Fibroblast of lung (primary cell): ENCODE measurements at regions not wholly inside any gene's neighbourhood (a gene's known extent, or its start where the extent isn't known, plus 50 kb on each side); places are given as distances from the start of the nearest gene placed in this dataset.

Experiments
- EZH2 ChIP-seq: IDR thresholded peaks from 2 replicates; pipeline ENCODE4 v1.5.1; 2012; ENCODE audit warnings: low read length, control low read depth, mild to moderate bottlenecking; ENCODE audit errors: missing control alignments
- TF ChIP-seq, protein P1 (sequence below), 2 donors: IDR thresholded peaks in 1 of 2; conservative IDR thresholded peaks in 1 of 2; 1 replicate in 1 of 2; 2 replicates in 1 of 2; pipeline ENCODE4 v1.5.1; 2011 to 2012; ENCODE audit warnings: low read length in 2 of 2, control low read depth in 1 of 2, inconsistent platforms in 1 of 2, low read depth in 1 of 2, mild to moderate bottlenecking in 1 of 2

DNA sequence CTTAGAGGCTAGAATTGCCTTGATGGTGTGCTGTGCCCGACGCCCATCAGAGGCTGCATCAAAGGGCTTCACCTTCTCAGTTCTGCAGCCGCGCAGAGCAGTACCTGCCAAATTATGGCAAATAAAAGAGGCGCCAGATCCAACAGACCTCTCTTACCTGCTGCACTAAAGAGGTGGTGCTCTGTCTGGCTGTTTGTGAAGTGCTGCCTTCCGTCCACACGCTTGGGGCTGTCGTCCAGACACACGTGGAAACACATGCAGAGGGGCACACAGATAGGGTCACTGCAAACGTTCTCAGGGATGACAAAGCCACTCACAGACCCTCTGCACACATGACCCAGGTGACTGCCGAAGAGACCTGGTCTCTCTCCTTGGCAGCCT is 617.5 kb downstream of the VRK1 start:
- TF ChIP-seq, protein P1, sequence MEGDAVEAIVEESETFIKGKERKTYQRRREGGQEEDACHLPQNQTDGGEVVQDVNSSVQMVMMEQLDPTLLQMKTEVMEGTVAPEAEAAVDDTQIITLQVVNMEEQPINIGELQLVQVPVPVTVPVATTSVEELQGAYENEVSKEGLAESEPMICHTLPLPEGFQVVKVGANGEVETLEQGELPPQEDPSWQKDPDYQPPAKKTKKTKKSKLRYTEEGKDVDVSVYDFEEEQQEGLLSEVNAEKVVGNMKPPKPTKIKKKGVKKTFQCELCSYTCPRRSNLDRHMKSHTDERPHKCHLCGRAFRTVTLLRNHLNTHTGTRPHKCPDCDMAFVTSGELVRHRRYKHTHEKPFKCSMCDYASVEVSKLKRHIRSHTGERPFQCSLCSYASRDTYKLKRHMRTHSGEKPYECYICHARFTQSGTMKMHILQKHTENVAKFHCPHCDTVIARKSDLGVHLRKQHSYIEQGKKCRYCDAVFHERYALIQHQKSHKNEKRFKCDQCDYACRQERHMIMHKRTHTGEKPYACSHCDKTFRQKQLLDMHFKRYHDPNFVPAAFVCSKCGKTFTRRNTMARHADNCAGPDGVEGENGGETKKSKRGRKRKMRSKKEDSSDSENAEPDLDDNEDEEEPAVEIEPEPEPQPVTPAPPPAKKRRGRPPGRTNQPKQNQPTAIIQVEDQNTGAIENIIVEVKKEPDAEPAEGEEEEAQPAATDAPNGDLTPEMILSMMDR (conservative IDR thresholded peaks at IDR 0.05 in 1 of 2, IDR thresholded peaks at IDR 0.05 in 1 of 2; ENCODE audit: low read depth in 1 of 2, low read length in 2 of 2) = no peak
- TF ChIP-seq EZH2 = no peak
